SIG-M5 treated with dmso at 0.1 percent for 504 hours (cell line): ENCODE measurements at regions not wholly inside any gene's neighbourhood (a gene's known extent, or its start where the extent isn't known, plus 50 kb on each side); places are given as distances from the start of the nearest gene placed in this dataset.

Source experiments
- DNase-seq: peaks from one replicate; lab custom pipeline; 2025; ENCODE audit not compliant: unreplicated experiment; lab: John Stamatoyannopoulos, UW

DNA sequence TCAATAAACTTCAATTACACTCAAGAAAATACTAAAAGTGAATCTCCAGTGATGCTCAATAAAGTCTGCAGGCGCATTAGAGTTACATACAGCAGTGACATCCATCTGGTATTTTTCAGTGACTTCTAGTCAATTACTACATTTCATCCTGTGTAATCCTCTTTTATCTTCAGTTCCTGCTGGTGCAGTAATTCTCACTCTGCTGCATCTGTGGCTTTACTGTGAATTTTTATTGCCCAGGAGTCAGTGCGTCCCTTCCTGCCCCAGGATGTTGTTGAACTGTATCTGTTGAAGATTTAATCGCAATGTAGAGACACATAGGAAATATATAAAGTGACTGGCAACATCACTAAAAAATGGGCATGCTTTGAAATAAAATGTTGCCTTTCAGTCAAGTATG, 196.3 kb upstream of the TMTC4 start:
- DNase-seq: no peak

DNA sequence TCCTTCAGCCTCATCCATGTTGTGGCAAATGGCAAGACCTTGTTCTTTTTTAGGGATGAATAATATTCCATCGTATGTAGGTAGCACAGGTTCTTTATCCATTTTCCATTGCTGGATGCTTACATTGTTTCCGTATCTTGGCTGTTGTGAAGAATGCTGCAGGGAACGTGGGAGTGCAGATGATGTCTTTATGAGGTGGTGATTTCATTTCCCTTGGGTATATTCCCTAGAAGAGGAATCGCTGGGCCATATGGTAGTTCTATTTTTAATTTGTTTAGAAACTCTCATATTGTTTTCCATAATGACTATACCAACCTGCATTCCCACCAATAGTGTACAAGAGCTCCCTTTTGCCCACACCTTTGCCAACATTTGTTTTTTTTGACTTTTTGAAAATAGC, 186.3 kb upstream of the TMTC4 start:
- no peak for DNase-seq

DNA sequence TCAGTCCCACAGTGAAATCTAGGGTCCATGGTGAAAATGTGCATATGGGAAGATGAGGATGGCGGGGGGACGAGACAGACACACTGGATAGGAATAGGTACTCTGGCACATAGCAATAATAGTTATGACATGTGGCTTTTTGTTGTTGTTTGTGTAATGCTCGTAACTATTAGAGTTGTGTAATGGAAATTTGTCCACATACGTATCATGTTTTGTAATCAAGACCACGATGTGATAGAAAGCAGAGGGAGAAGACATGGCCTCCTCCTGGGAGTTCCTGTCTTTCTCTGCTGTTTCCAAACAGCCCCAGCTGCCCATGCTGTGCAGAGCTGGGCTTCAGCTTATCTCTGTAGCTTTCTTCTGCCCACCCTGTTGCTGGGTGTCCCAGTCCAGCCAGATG, 185.3 kb upstream of the TMTC4 start:
- DNase-seq: no peak

DNA sequence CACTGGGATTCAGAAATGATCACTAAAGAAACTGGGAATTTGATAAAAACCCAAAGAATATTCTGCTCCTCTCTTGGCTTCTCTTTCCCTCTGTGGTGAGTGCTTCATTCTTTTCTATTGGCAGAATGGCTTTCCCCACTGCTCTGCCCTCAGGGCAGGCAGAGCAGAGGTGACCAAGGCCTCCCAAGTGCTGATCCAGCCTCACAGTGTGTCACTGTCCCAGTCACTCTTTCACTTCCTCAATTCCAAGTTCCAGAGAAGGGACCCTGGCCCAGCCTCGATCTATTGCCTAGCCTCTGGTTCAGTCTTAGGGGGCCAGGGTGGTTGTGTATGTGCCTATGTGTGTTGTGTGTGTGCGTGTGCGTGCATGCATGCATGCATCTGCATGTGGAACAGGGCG, 180.6 kb upstream of the TMTC4 start:
- DNase-seq: peak; percentile 22

- DNase-seq: no peak
Observed at GRCh38 chr13:100854006-100854405, 179.4 kb upstream of the TMTC4 start.

GRCh38 chr13:100853434-100853833, 178.8 kb upstream of the TMTC4 start:
- no peak for DNase-seq

DNA sequence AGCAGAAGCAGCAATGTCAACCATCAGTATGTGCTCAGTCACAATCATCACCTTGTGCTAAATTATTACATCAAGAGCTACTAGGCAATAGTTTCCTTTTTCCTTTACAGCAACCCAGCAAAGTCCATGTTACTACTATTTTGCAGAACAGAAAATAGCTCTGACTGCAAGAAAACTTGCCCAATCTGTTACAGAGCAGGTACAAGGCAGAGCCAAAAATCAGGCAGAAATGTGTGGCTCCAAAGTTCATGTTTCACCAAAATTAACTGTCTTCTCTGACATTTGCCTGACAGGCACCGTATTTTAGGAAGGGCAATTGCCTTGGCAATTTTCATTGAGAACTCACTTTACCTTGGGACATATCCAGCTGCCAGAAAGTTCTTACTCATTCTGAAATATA, 177.6 kb upstream of the TMTC4 start:
- no peak for DNase-seq

DNA sequence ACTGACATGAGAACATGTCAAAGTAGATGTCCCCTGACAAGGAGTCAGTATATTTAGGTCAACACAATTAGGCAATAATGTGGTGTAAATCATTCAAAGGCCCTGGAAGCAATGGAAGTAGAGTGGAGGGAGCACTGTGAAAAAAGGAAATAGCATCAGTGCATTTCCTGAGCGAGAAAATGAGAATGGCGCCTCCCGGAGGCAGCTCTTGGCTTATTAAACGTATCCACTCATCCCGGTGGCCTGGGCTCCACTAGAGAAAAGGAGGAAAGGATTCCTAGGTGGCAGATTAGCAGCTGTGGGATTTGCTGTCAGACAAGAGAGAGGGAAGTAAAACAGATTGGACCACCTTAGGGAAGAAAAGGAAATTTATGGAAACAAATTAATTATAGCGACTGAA, 173.7 kb upstream of the TMTC4 start:
- DNase-seq: no peak

DNA sequence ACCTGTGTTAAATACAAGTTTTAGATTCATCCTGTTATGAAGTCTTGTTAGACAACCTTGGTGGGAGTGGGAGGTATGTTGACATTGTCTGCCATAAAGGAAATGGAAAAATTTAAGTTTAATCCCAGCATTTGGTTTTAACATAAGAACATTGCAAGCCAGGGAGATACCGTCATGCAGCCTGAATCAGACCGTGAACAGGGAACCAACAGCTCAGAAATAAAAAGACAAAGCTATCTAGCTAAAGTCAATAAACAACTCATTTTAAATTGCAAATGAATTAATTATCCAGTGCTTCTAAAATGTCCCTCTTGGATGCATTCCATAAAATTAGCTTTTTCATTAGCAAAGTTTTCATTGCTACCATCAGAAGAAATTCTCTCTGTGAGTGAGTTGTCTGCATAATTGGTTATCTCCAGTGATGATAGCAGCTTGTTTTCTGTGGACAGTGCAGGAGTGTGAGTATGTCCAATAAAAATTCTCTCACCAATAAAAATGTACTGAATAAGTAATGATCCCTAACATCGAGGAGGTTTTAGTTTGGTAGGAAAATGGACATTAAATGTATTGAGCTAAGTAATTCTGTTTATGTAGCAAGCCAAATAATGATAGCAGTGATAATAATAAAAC, 170.6 kb upstream of the TMTC4 start:
- DNase-seq: no peak

- no peak for DNase-seq
Observed at GRCh38 chr13:100842136-100842535, 167.5 kb upstream of the TMTC4 start.

- no peak for DNase-seq
Observed at GRCh38 chr13:100838387-100838786, 163.8 kb upstream of the TMTC4 start.

- no peak for DNase-seq
Observed at GRCh38 chr13:100837631-100838030, 163.0 kb upstream of the TMTC4 start.

DNA sequence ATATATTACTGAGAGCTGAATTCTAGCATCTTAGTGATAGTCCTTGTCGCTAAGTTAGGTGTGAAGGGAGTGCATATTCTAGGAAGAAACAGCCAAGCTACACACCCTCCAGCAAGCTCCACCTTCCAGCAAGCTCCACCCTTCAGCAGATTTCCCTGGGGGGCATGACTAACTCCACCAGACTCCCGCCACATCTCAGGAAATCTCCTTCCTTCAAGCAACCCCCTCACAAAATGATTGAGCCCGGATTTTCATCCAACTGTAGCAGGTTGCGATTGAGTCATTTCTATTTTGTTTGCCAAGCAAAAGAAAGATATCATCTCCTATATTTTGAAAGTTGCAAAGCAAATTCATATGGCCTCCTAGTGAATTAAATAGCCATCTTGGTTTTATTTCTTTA, 162.1 kb upstream of the TMTC4 start:
- DNase-seq: no peak

- DNase-seq: no peak
Observed at GRCh38 chr13:100835695-100836094, 161.1 kb upstream of the TMTC4 start.

DNA sequence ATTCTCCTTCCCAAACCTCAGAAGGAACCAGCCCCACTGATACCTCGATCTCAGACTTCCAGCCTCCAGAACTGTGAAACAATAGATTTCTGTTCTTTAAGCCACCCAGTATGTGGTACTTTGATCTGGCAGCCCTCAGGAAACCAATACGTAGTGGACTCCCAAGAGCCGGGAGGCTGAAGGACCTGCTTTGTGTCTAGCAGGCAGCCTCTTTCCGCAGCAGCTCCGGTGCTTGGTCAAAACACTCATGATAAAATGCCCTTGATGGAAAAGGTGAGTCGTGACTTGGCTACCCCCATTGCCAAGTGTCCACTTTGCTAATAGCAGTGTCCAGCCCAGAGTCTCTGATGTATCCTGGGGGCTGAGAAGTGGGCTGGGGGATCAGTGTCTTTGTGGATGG, 158.8 kb upstream of the TMTC4 start:
- no peak for DNase-seq

GRCh38 chr13:100828226-100828625, 153.6 kb upstream of the TMTC4 start:
- DNase-seq: no peak

DNA sequence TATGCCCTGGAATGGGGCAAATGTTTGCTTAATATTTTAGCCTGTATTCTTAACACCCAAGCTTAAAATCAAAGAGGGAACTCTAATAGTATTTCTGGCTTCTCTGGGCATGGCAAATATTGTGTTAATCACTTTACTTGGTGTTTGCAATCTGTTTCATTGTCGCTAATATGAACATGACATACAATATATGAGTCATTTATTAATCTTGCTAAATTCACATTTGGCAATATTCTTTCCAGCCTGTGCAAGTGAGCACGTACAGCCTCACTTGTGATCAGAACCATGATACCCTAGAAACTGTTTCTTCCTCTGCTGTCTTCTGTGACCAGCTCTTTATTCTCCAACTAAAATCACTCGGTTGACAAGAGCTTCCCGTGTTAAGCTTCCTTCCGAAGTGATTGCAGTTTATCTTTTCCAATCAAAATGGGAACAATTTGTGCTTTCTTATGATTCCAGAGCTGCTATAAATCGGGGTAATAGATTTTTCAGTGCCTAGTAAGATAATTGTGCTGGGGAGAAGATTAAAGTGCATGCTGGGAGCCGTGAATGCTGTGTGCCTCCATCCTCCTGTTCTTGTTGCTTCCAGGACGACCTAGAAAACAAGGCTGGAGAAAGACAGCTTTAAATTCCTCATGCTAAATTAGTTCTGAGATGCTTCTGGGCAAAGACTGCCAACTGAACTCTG, 153.0 kb upstream of the TMTC4 start:
- DNase-seq: no peak

DNA sequence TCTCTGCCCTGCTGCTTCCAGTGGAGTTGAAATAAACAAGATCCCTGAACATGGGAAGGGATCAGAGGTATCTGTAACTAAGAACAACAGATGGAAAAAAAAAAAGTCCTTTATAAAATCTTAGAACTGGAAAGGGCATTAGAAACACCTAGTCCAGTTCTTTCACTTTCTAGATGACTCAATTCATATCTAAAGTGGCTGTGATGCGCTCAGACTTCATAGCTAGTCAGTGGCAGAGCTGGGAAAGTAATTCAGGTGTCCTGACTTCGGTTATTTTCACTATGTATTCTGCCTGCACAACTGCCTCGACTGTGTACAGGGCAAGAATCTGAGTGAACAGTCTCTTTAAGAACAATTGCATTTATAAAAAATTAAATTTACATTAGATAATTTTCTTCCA, 151.8 kb upstream of the TMTC4 start:
- DNase-seq: no peak

GRCh38 chr13:100825557-100825956, 151.0 kb upstream of the TMTC4 start:
- DNase-seq: no peak

DNA sequence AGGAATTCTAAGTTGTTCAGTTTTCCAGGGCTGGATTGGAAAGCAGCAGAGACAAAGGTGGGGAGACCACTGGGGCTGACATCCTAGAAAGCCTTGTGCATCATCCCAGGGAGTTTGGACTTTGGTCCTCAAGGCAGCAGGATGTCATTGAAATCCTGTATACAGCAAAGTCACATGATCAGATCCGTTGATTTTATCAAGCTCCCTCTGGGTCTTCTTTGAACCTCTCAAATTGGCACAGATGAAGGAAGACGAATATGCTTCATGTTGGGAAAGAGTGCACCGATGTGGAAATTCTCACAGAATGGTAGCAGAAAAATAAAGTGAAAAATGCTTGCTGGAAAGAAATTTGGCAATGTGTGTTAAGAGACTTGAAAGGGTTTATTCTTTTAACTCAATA, 149.8 kb upstream of the TMTC4 start:
- DNase-seq: no peak

DNA sequence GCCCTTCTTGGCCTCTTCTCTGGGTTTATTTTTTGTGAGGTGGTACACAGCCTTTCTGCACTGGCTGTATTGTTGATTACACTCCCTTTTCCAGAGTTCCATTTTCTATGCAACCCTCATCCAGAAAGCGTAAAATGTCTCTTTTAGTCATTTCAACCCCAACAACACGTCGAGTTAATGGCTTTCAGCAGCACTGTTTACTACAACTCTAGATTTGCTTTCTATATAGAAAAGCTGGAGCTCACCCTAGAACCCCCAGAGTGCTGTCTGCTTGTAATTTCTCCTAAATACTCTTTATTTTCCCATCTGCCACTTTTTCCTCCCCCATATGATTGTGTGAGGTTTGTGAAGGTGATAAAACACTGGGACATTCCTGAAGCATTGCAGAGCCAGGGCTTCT, 148.9 kb upstream of the TMTC4 start:
- DNase-seq: no peak

DNA sequence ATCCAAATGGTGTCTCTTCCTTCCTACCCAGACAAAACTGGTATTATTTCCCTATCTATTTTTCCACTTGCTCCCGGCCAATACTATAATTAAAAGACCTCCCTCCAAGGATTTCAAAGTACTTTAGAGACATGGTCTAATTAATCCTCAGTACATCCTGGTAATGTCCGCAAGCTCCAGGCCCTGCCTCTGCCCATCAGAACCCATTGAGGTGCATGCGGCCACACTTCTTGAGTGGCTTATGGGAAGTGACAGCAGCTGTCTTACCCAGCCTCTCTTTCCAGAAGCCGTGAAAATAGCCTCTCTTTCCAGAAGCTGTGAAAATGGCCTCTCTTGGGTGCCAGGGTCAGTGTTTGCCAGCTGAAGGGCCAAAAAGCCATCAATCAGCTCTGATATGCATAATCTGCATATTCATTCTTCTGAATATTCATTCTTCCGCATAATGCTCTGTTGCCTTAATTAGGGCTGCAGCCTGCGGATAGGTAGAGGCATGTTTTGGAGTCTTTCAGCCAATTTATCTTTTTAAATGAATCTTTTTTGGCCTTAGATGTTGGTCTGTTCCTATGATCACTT, 148.4 kb upstream of the TMTC4 start:
- DNase-seq: no peak

- no peak for DNase-seq
Observed at GRCh38 chr13:100818711-100819110, 144.1 kb upstream of the TMTC4 start.
